ENCODE measurements at regions not wholly inside any gene's neighbourhood (a gene's known extent, or its start where the extent isn't known, plus 50 kb on each side); places are given as distances from the start of the nearest gene placed in this dataset.
"Not testable (repeated sequence)": the region's sequence is repeated elsewhere in the genome, so short reads cannot be mapped to it uniquely, and the experiment has no call there.

- Histone ChIP-seq H3K36me3 (no peaks in the 10 kb centered on the region), H3K9me3 (no peaks in the 10 kb centered on the region), H3K27ac (no peak overlapping the region), H3K4me3 (no peak overlapping the region), H3K4me1 (no peaks in the 10 kb centered on the region), H3K27me3 (no peaks in the 10 kb centered on the region)
- no peak for TF ChIP-seq POLR2AphosphoS5 (IDR thresholded peaks at IDR 0.05)
- TF ChIP-seq POLR2A (IDR thresholded peaks at IDR 0.05): no peak
- intact Hi-C loops (cut with DNase I; ENCODE audit: low total_unique reads): no loop called here
- 37 to 81% (median 64%) methylated on average over 2 of the region's 2 CpGs for WGBS, 5 donors
- DNase-seq: no peak
Observed at GRCh38 chr16:59116744-59117143, 382.6 kb upstream of the GOT2 start.

GRCh38 chr16:59114790-59115189, 380.7 kb upstream of the GOT2 start:
- Histone ChIP-seq H3K9me3 (no peaks in the 10 kb centered on the region), H3K4me1 (no peaks in the 10 kb centered on the region), H3K27me3 (no peaks in the 10 kb centered on the region), H3K36me3 (no peaks in the 10 kb centered on the region), H3K27ac (no peak overlapping the region), H3K4me3 (no peak overlapping the region)
- TF ChIP-seq CTCF (IDR thresholded peaks at IDR 0.05) (no peak), POLR2AphosphoS5 (IDR thresholded peaks at IDR 0.05) (no peak), EP300 (IDR thresholded peaks at IDR 0.05) (no peak), POLR2A (IDR thresholded peaks at IDR 0.05) (no peak)
- DNase-seq: no peak
- WGBS, 5 donors: 53 to 61% (median 54%) methylated on average over 1 of the region's 1 CpG
- intact Hi-C loops (cut with DNase I; ENCODE audit: low total_unique reads): no loop called here

- 50 to 74% (median 67%) methylated on average over 2 of the region's 2 CpGs for WGBS, 5 donors
- DNase-seq: no peak
- no peak for TF ChIP-seq POLR2A (IDR thresholded peaks at IDR 0.05)
- TF ChIP-seq CTCF (IDR thresholded peaks at IDR 0.05): no peak
- no peak for TF ChIP-seq EP300 (IDR thresholded peaks at IDR 0.05)
- no peak for TF ChIP-seq POLR2AphosphoS5 (IDR thresholded peaks at IDR 0.05)
- no peaks in the 10 kb centered on the region for H3K9me3 ChIP-seq
- no peak overlapping the region for H3K27ac ChIP-seq
- H3K27me3 ChIP-seq: no peaks in the 10 kb centered on the region
- no peak overlapping the region for H3K4me3 ChIP-seq
- intact Hi-C loops (cut with DNase I; ENCODE audit: low total_unique reads): no loop called here
- no peaks in the 10 kb centered on the region for H3K36me3 ChIP-seq
- H3K4me1 ChIP-seq: no peaks in the 10 kb centered on the region
Observed at GRCh38 chr16:59113004-59113670, 379.0 kb upstream of the GOT2 start.

GRCh38 chr16:59111280-59111679, 377.2 kb upstream of the GOT2 start:
- H3K36me3 ChIP-seq: no peaks in the 10 kb centered on the region
- intact Hi-C loops (cut with DNase I; ENCODE audit: low total_unique reads): no loop called here
- DNase-seq: no peak
- TF ChIP-seq POLR2A (IDR thresholded peaks at IDR 0.05): no peak
- TF ChIP-seq POLR2AphosphoS5 (IDR thresholded peaks at IDR 0.05): no peak
- no peak for TF ChIP-seq EP300 (IDR thresholded peaks at IDR 0.05)
- no peak for TF ChIP-seq CTCF (IDR thresholded peaks at IDR 0.05)
- H3K27ac ChIP-seq: no peak overlapping the region
- H3K4me3 ChIP-seq: no peak overlapping the region
- H3K4me1 ChIP-seq: no peaks in the 10 kb centered on the region
- no peaks in the 10 kb centered on the region for H3K27me3 ChIP-seq
- no peaks in the 10 kb centered on the region for H3K9me3 ChIP-seq

- Histone ChIP-seq H3K27ac (no peak overlapping the region), H3K36me3 (no peaks in the 10 kb centered on the region), H3K9me3 (no peaks in the 10 kb centered on the region), H3K27me3 (no peaks in the 10 kb centered on the region), H3K4me1 (no peaks in the 10 kb centered on the region), H3K4me3 (no peak overlapping the region)
- WGBS, 5 donors: 31 to 57% (median 36%) methylated on average over 2 of the region's 2 CpGs
- no peak for DNase-seq
- TF ChIP-seq POLR2A (IDR thresholded peaks at IDR 0.05) (no peak), CTCF (IDR thresholded peaks at IDR 0.05) (no peak), POLR2AphosphoS5 (IDR thresholded peaks at IDR 0.05) (no peak), EP300 (IDR thresholded peaks at IDR 0.05) (no peak)
- intact Hi-C loops (cut with DNase I; ENCODE audit: low total_unique reads): no loop called here
Observed at GRCh38 chr16:59108374-59108773, 374.3 kb upstream of the GOT2 start.

- intact Hi-C loops (cut with DNase I; ENCODE audit: low total_unique reads); H3K4me1 ChIP-seq; DNase-seq; H3K4me3 ChIP-seq; H3K36me3 ChIP-seq; H3K27ac ChIP-seq; H3K27me3 ChIP-seq: not testable (repeated sequence)
- peaks cover 0 to 10% (median 4%) of the 10 kb centered on the region in 4 donors for H3K9me3 ChIP-seq
- WGBS, 5 donors: 76 to 93% (median 89%) methylated on average over 6 to 9 of the region's 9 CpGs
Observed at GRCh38 chr16:59096682-59097081, 362.6 kb upstream of the GOT2 start.

Measured in stomach (tissue), 8 donors.